K562 (cell line): ENCODE measurements at regions not wholly inside any gene's neighbourhood (a gene's known extent, or its start where the extent isn't known, plus 50 kb on each side); places are given as distances from the start of the nearest gene placed in this dataset.

ENCODE experiments used
- CHD4 ChIP-seq: fragments of 200-600 bp; sonication (generic); IDR thresholded peaks from 3 replicates; pipeline ENCODE4 v1.6.1; 2012; ENCODE audit warnings: low read depth, mild to moderate bottlenecking, mixed read lengths, low read length, inconsistent platforms; ENCODE audit not compliant: insufficient read depth, insufficient replicate concordance, poor library complexity, severe bottlenecking
- EHMT2 ChIP-seq: fragments of 450-650 bp; IDR thresholded peaks from 2 replicates; pipeline ENCODE4 v1.6.1; 2018; ENCODE audit warnings: antibody characterized with exemption
- EP300 ChIP-seq: IDR thresholded peaks from 2 replicates; pipeline ENCODE4 v1.6.1; 2012; ENCODE audit warnings: low read length, improper control_type of control experiment
- KLF6 ChIP-seq: fragments of 250-450 bp; sonication (Bioruptor Pico); IDR thresholded peaks from 2 replicates; pipeline ENCODE4 v1.4.0; 2020; ENCODE audit warnings: mild to moderate bottlenecking, moderate library complexity, borderline replicate concordance
- NEUROD1 ChIP-seq: fragments of 150-350 bp; IDR thresholded peaks from 2 replicates; pipeline ENCODE4 v1.6.1; 2014; ENCODE audit warnings: borderline replicate concordance, low read length, low read depth; ENCODE audit not compliant: partially characterized antibody
- PYGO2 ChIP-seq: fragments of 450-650 bp; IDR thresholded peaks from 2 replicates; pipeline ENCODE4 v1.6.1; 2016; ENCODE audit warnings: mild to moderate bottlenecking, missing genetic modification characterization, moderate library complexity, missing compliant biosample characterization
- SMC3 ChIP-seq: conservative IDR thresholded peaks from 2 replicates; pipeline ENCODE4 v1.6.1; 2011; ENCODE audit warnings: low read depth, low read length, improper control_type of control experiment; ENCODE audit not compliant: insufficient read depth
- ZNF224 ChIP-seq: sonication (generic); formaldehyde crosslinking; IDR thresholded peaks from 2 replicates; pipeline ENCODE4 v1.8.0; 2022; ENCODE audit warnings: mild to moderate bottlenecking, missing genetic modification reagents
- ZNF668 ChIP-seq: fragments of 250-450 bp; sonication (Bioruptor Pico); IDR thresholded peaks from 2 replicates; pipeline ENCODE4 v1.8.0; 2022; ENCODE audit warnings: mild to moderate bottlenecking, inconsistent platforms
- ZNF780A ChIP-seq: fragments of 250-450 bp; sonication (Bioruptor Pico); IDR thresholded peaks from 2 replicates; pipeline ENCODE4 v1.5.0; 2021; ENCODE audit warnings: mild to moderate bottlenecking
- TF ChIP-seq, protein P1 (sequence below): sonication (generic); formaldehyde crosslinking; IDR thresholded peaks from 2 replicates; pipeline ENCODE4 v1.8.1; 2023; ENCODE audit warnings: mild to moderate bottlenecking, missing genetic modification reagents, moderate library complexity
- TF ChIP-seq, protein P2 (sequence below), 2 experiments: fragments of 450-650 bp; conservative IDR thresholded peaks; 2 replicates each; pipeline ENCODE4 v1.6.1; 2017; ENCODE audit warnings: mild to moderate bottlenecking in 2 of 2, moderate library complexity in 2 of 2
- TF ChIP-seq, protein P3 (sequence below), 3 experiments: IDR thresholded peaks in 2 of 3; conservative IDR thresholded peaks in 1 of 3; 2 replicates each; pipeline ENCODE4 v1.5.1; 2011 to 2012; ENCODE audit warnings: low read length in 3 of 3, mild to moderate bottlenecking in 3 of 3, control low read depth in 2 of 3, improper control_type of control experiment in 1 of 3, inconsistent platforms in 1 of 3, low read depth in 1 of 3, mixed read lengths in 1 of 3, moderate library complexity in 1 of 3; ENCODE audit not compliant: insufficient read depth in 2 of 3

DNA sequence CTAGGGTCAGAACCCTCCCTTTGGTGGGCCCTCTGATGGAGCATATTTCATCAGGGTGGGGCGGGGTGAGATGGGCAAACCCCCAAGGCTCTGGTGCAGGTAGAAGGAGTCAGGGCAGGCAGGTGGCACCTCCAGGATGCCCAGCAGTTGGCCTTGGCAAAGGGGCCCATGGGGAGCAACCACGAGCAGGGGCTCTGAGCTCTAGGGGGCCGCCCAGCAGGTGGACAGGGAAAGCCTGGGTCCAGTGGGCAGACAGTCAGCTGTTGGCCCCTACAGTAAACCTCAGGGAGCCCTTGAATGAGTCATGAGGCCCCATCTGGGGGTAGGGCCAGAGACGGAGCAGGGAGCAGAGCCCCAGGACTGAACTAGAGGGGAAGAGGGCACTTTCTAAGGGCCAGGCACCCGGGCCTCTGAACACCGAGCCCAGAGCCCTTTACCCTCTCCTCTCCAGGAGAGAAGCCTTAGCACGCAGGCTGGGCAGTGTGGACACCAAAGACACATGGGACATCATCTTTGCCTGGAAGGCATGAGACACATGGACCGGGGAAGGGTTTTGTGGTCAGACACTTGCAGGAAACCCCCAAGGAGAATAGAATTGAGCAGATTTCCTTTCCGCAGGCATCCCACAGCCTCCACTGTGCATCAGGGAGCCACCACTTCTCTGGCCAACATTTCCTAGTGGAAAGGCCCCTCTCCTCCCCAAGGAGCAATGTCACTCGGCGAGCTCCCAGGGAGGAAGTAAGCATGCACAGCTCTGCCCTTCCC lies 257.3 kb downstream of the GLI2 start:
- TF ChIP-seq, protein P1, sequence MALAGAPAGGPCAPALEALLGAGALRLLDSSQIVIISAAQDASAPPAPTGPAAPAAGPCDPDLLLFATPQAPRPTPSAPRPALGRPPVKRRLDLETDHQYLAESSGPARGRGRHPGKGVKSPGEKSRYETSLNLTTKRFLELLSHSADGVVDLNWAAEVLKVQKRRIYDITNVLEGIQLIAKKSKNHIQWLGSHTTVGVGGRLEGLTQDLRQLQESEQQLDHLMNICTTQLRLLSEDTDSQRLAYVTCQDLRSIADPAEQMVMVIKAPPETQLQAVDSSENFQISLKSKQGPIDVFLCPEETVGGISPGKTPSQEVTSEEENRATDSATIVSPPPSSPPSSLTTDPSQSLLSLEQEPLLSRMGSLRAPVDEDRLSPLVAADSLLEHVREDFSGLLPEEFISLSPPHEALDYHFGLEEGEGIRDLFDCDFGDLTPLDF (CRISPR knock-in tag): no peak
- TF ChIP-seq NEUROD1 (no peak), EHMT2 (no peak), PYGO2 (no peak), ZNF780A (CRISPR knock-in tag) (no peak), KLF6 (no peak), ZNF224 (CRISPR knock-in tag) (no peak), SMC3 (no peak), EP300 (no peak), ZNF668 (no peak), CHD4 (no peak)
- TF ChIP-seq, protein P2, sequence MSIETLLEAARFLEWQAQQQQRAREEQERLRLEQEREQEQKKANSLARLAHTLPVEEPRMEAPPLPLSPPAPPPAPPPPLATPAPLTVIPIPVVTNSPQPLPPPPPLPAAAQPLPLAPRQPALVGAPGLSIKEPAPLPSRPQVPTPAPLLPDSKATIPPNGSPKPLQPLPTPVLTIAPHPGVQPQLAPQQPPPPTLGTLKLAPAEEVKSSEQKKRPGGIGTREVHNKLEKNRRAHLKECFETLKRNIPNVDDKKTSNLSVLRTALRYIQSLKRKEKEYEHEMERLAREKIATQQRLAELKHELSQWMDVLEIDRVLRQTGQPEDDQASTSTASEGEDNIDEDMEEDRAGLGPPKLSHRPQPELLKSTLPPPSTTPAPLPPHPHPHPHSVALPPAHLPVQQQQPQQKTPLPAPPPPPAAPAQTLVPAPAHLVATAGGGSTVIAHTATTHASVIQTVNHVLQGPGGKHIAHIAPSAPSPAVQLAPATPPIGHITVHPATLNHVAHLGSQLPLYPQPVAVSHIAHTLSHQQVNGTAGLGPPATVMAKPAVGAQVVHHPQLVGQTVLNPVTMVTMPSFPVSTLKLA (conservative IDR thresholded peaks at IDR 0.05): no peak
- TF ChIP-seq, protein P3, sequence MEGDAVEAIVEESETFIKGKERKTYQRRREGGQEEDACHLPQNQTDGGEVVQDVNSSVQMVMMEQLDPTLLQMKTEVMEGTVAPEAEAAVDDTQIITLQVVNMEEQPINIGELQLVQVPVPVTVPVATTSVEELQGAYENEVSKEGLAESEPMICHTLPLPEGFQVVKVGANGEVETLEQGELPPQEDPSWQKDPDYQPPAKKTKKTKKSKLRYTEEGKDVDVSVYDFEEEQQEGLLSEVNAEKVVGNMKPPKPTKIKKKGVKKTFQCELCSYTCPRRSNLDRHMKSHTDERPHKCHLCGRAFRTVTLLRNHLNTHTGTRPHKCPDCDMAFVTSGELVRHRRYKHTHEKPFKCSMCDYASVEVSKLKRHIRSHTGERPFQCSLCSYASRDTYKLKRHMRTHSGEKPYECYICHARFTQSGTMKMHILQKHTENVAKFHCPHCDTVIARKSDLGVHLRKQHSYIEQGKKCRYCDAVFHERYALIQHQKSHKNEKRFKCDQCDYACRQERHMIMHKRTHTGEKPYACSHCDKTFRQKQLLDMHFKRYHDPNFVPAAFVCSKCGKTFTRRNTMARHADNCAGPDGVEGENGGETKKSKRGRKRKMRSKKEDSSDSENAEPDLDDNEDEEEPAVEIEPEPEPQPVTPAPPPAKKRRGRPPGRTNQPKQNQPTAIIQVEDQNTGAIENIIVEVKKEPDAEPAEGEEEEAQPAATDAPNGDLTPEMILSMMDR (IDR thresholded peaks at IDR 0.05 in 2 of 3, conservative IDR thresholded peaks at IDR 0.05 in 1 of 3; ENCODE audit: insufficient read depth in 2 of 3, low read depth in 1 of 3, low read length in 3 of 3): no peak
